ENCODE measurements at regions not wholly inside any gene's neighbourhood (a gene's known extent, or its start where the extent isn't known, plus 50 kb on each side); places are given as distances from the start of the nearest gene placed in this dataset.

- Histone ChIP-seq H3K9me3 (ENCODE audit: control insufficient read depth in 3 of 3, low read length in 3 of 3) (no peaks in the 10 kb centered on the region), H3K27ac (ENCODE audit: low read depth, low read length) (no peak overlapping the region), H3K36me3 (ENCODE audit: control insufficient read depth in 3 of 3, insufficient read depth in 3 of 3, low read length in 3 of 3) (no peaks in the 10 kb centered on the region), H3K9ac (ENCODE audit: low read depth in 1 of 3, low read length in 3 of 3) (no peak overlapping the region), H3K4me1 (ENCODE audit: control insufficient read depth in 3 of 3, insufficient read depth in 3 of 3, low read length in 3 of 3) (peaks cover 0 to under 1% (median under 1%) of the 10 kb centered on the region in 3 donors), H3K27me3 (ENCODE audit: control insufficient read depth in 3 of 3, insufficient read depth in 3 of 3, low read length in 3 of 3) (peaks cover 0 to 12% (median 0%) of the 10 kb centered on the region in 3 donors), H3K4me3 (ENCODE audit: low read length in 3 of 3) (no peak overlapping the region)
Observed at GRCh38 chr11:19466314-19466713, 225.6 kb upstream of the E2F8 start.

- Histone ChIP-seq H3K9ac (ENCODE audit: low read depth in 1 of 3, low read length in 3 of 3) (no peak overlapping the region), H3K4me3 (ENCODE audit: low read length in 3 of 3) (no peak overlapping the region), H3K9me3 (ENCODE audit: control insufficient read depth in 3 of 3, low read length in 3 of 3) (no peaks in the 10 kb centered on the region), H3K36me3 (ENCODE audit: control insufficient read depth in 3 of 3, insufficient read depth in 3 of 3, low read length in 3 of 3) (no peaks in the 10 kb centered on the region), H3K27ac (ENCODE audit: low read depth, low read length) (no peak overlapping the region), H3K4me1 (ENCODE audit: control insufficient read depth in 3 of 3, insufficient read depth in 3 of 3, low read length in 3 of 3) (peaks cover 6 to 7% (median 6%) of the 10 kb centered on the region in 3 donors), H3K27me3 (ENCODE audit: control insufficient read depth in 3 of 3, insufficient read depth in 3 of 3, low read length in 3 of 3) (peaks cover 0 to 9% (median 0%) of the 10 kb centered on the region in 3 donors)
Observed at GRCh38 chr11:19463976-19464375, 223.2 kb upstream of the E2F8 start.

- no peak overlapping the region for H3K9ac ChIP-seq (ENCODE audit: low read depth in 1 of 3, low read length in 3 of 3)
- no peak overlapping the region for H3K27ac ChIP-seq (ENCODE audit: low read depth, low read length)
- no peaks in the 10 kb centered on the region for H3K36me3 ChIP-seq (ENCODE audit: control insufficient read depth in 3 of 3, insufficient read depth in 3 of 3, low read length in 3 of 3)
- H3K27me3 ChIP-seq (ENCODE audit: control insufficient read depth in 3 of 3, insufficient read depth in 3 of 3, low read length in 3 of 3), result peaks cover 0 to 7% (median 3%) of the 10 kb centered on the region in 3 donors
- no peak overlapping the region for H3K4me3 ChIP-seq (ENCODE audit: low read length in 3 of 3)
- no peaks in the 10 kb centered on the region for H3K9me3 ChIP-seq (ENCODE audit: control insufficient read depth in 3 of 3, low read length in 3 of 3)
- H3K4me1 ChIP-seq (ENCODE audit: control insufficient read depth in 3 of 3, insufficient read depth in 3 of 3, low read length in 3 of 3), result peaks cover 6 to 7% (median 6%) of the 10 kb centered on the region in 3 donors
Observed at GRCh38 chr11:19460718-19461405, 220.1 kb upstream of the E2F8 start.

- no peak overlapping the region for H3K4me3 ChIP-seq (ENCODE audit: low read length in 3 of 3)
- H3K27ac ChIP-seq (ENCODE audit: low read depth, low read length), result no peak overlapping the region
- H3K9ac ChIP-seq (ENCODE audit: low read depth in 1 of 3, low read length in 3 of 3), result no peak overlapping the region
- peaks cover 6 to 9% (median 6%) of the 10 kb centered on the region in 3 donors for H3K4me1 ChIP-seq (ENCODE audit: control insufficient read depth in 3 of 3, insufficient read depth in 3 of 3, low read length in 3 of 3)
- H3K27me3 ChIP-seq (ENCODE audit: control insufficient read depth in 3 of 3, insufficient read depth in 3 of 3, low read length in 3 of 3), result peaks cover 0 to 7% (median 3%) of the 10 kb centered on the region in 3 donors
- H3K36me3 ChIP-seq (ENCODE audit: control insufficient read depth in 3 of 3, insufficient read depth in 3 of 3, low read length in 3 of 3), result no peaks in the 10 kb centered on the region
- H3K9me3 ChIP-seq (ENCODE audit: control insufficient read depth in 3 of 3, low read length in 3 of 3), result no peaks in the 10 kb centered on the region
Observed at GRCh38 chr11:19459240-19459639, 218.5 kb upstream of the E2F8 start.

- Histone ChIP-seq H3K36me3 (ENCODE audit: control insufficient read depth in 3 of 3, insufficient read depth in 3 of 3, low read length in 3 of 3) (no peaks in the 10 kb centered on the region), H3K4me3 (ENCODE audit: low read length in 3 of 3) (no peak overlapping the region), H3K27ac (ENCODE audit: low read depth, low read length) (no peak overlapping the region), H3K27me3 (ENCODE audit: control insufficient read depth in 3 of 3, insufficient read depth in 3 of 3, low read length in 3 of 3) (peaks cover 0 to 7% (median 3%) of the 10 kb centered on the region in 3 donors), H3K4me1 (ENCODE audit: control insufficient read depth in 3 of 3, insufficient read depth in 3 of 3, low read length in 3 of 3) (peaks cover 6 to 11% (median 6%) of the 10 kb centered on the region in 3 donors), H3K9me3 (ENCODE audit: control insufficient read depth in 3 of 3, low read length in 3 of 3) (no peaks in the 10 kb centered on the region), H3K9ac (ENCODE audit: low read depth in 1 of 3, low read length in 3 of 3) (no peak overlapping the region)
Observed at GRCh38 chr11:19458721-19459120, 218.0 kb upstream of the E2F8 start.

GRCh38 chr11:19458231-19458630 lies 217.5 kb upstream of the E2F8 start:
- H3K9me3 ChIP-seq (ENCODE audit: control insufficient read depth in 3 of 3, low read length in 3 of 3), result no peaks in the 10 kb centered on the region
- peaks cover 6 to 11% (median 6%) of the 10 kb centered on the region in 3 donors for H3K4me1 ChIP-seq (ENCODE audit: control insufficient read depth in 3 of 3, insufficient read depth in 3 of 3, low read length in 3 of 3)
- no peak overlapping the region for H3K4me3 ChIP-seq (ENCODE audit: low read length in 3 of 3)
- H3K9ac ChIP-seq (ENCODE audit: low read depth in 1 of 3, low read length in 3 of 3), result no peak overlapping the region
- H3K27ac ChIP-seq (ENCODE audit: low read depth, low read length), result no peak overlapping the region
- H3K27me3 ChIP-seq (ENCODE audit: control insufficient read depth in 3 of 3, insufficient read depth in 3 of 3, low read length in 3 of 3), result peaks cover 0 to 3% (median 3%) of the 10 kb centered on the region in 3 donors
- no peaks in the 10 kb centered on the region for H3K36me3 ChIP-seq (ENCODE audit: control insufficient read depth in 3 of 3, insufficient read depth in 3 of 3, low read length in 3 of 3)

GRCh38 chr11:19455731-19456130 lies 215.0 kb upstream of the E2F8 start:
- Histone ChIP-seq H3K4me3 (ENCODE audit: low read length in 3 of 3) (no peak overlapping the region), H3K9ac (ENCODE audit: low read depth in 1 of 3, low read length in 3 of 3) (no peak overlapping the region), H3K4me1 (ENCODE audit: control insufficient read depth in 3 of 3, insufficient read depth in 3 of 3, low read length in 3 of 3) (peaks cover under 1 to 5% (median 2%) of the 10 kb centered on the region in 3 donors), H3K27me3 (ENCODE audit: control insufficient read depth in 3 of 3, insufficient read depth in 3 of 3, low read length in 3 of 3) (peaks cover 0 to 3% (median 2%) of the 10 kb centered on the region in 3 donors), H3K36me3 (ENCODE audit: control insufficient read depth in 3 of 3, insufficient read depth in 3 of 3, low read length in 3 of 3) (no peaks in the 10 kb centered on the region), H3K9me3 (ENCODE audit: control insufficient read depth in 3 of 3, low read length in 3 of 3) (no peaks in the 10 kb centered on the region), H3K27ac (ENCODE audit: low read depth, low read length) (no peak overlapping the region)

- no peak overlapping the region for H3K4me3 ChIP-seq (ENCODE audit: low read length in 3 of 3)
- peaks cover 0 to 2% (median under 1%) of the 10 kb centered on the region in 3 donors for H3K27me3 ChIP-seq (ENCODE audit: control insufficient read depth in 3 of 3, insufficient read depth in 3 of 3, low read length in 3 of 3)
Observed at GRCh38 chr11:19453651-19454257, 213.0 kb upstream of the E2F8 start.

GRCh38 chr11:19451609-19452008 lies 210.9 kb upstream of the E2F8 start:
- Histone ChIP-seq H3K4me1 (ENCODE audit: control insufficient read depth in 3 of 3, insufficient read depth in 3 of 3, low read length in 3 of 3) (peaks cover 0 to 9% (median 4%) of the 10 kb centered on the region in 3 donors), H3K27ac (ENCODE audit: low read depth, low read length) (no peak overlapping the region), H3K27me3 (ENCODE audit: control insufficient read depth in 3 of 3, insufficient read depth in 3 of 3, low read length in 3 of 3) (no peaks in the 10 kb centered on the region), H3K36me3 (ENCODE audit: control insufficient read depth in 3 of 3, insufficient read depth in 3 of 3, low read length in 3 of 3) (no peaks in the 10 kb centered on the region), H3K9ac (ENCODE audit: low read depth in 1 of 3, low read length in 3 of 3) (no peak overlapping the region), H3K9me3 (ENCODE audit: control insufficient read depth in 3 of 3, low read length in 3 of 3) (no peaks in the 10 kb centered on the region), H3K4me3 (ENCODE audit: low read length in 3 of 3) (no peak overlapping the region)

More at GRCh38 chr11:19453651-19454257, 213.0 kb upstream of the E2F8 start:
- Histone ChIP-seq H3K4me1 (ENCODE audit: control insufficient read depth in 3 of 3, insufficient read depth in 3 of 3, low read length in 3 of 3) (peaks cover 0 to 4% (median 0%) of the 10 kb centered on the region in 3 donors), H3K27ac (ENCODE audit: low read depth, low read length) (no peak overlapping the region), H3K9me3 (ENCODE audit: control insufficient read depth in 3 of 3, low read length in 3 of 3) (no peaks in the 10 kb centered on the region), H3K36me3 (ENCODE audit: control insufficient read depth in 3 of 3, insufficient read depth in 3 of 3, low read length in 3 of 3) (no peaks in the 10 kb centered on the region), H3K9ac (ENCODE audit: low read depth in 1 of 3, low read length in 3 of 3) (no peak overlapping the region)

- Histone ChIP-seq H3K4me1 (ENCODE audit: control insufficient read depth in 3 of 3, insufficient read depth in 3 of 3, low read length in 3 of 3) (peaks cover 0 to 9% (median 4%) of the 10 kb centered on the region in 3 donors), H3K9ac (ENCODE audit: low read depth in 1 of 3, low read length in 3 of 3) (no peak overlapping the region), H3K27ac (ENCODE audit: low read depth, low read length) (no peak overlapping the region), H3K36me3 (ENCODE audit: control insufficient read depth in 3 of 3, insufficient read depth in 3 of 3, low read length in 3 of 3) (no peaks in the 10 kb centered on the region), H3K9me3 (ENCODE audit: control insufficient read depth in 3 of 3, low read length in 3 of 3) (no peaks in the 10 kb centered on the region), H3K4me3 (ENCODE audit: low read length in 3 of 3) (no peak overlapping the region), H3K27me3 (ENCODE audit: control insufficient read depth in 3 of 3, insufficient read depth in 3 of 3, low read length in 3 of 3) (no peaks in the 10 kb centered on the region)
Observed at GRCh38 chr11:19450282-19450681, 209.5 kb upstream of the E2F8 start.
